ENCODE measurements at regions not wholly inside any gene's neighbourhood (a gene's known extent, or its start where the extent isn't known, plus 50 kb on each side); places are given as distances from the start of the nearest gene placed in this dataset.

DNA sequence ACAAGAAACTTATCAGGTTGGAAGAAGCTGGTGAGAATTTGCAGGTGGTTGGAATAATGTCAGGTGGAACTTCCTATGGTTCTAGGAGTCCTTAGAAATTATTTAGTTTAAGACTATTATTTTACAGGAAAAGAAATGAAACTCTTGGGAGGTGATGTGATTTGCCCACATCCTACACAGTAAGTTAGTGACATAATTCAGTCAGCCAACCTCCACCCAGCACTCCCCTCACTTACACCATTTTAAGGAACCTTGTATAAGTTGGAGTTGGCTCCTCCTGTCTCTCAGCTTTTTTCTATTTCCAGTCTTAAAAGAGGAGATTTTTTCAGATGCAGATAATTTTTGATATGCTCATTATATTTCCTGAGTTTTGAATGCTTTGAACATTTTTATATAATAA, 86.4 kb downstream of the SKA1 start:
- DNase-seq: no peak
- TF ChIP-seq GATA1 (IDR thresholded peaks at IDR 0.05; ENCODE audit: low read depth, low read length) (no peak), POLR2A (IDR thresholded peaks at IDR 0.05; ENCODE audit: low read length) (no peak)

DNA sequence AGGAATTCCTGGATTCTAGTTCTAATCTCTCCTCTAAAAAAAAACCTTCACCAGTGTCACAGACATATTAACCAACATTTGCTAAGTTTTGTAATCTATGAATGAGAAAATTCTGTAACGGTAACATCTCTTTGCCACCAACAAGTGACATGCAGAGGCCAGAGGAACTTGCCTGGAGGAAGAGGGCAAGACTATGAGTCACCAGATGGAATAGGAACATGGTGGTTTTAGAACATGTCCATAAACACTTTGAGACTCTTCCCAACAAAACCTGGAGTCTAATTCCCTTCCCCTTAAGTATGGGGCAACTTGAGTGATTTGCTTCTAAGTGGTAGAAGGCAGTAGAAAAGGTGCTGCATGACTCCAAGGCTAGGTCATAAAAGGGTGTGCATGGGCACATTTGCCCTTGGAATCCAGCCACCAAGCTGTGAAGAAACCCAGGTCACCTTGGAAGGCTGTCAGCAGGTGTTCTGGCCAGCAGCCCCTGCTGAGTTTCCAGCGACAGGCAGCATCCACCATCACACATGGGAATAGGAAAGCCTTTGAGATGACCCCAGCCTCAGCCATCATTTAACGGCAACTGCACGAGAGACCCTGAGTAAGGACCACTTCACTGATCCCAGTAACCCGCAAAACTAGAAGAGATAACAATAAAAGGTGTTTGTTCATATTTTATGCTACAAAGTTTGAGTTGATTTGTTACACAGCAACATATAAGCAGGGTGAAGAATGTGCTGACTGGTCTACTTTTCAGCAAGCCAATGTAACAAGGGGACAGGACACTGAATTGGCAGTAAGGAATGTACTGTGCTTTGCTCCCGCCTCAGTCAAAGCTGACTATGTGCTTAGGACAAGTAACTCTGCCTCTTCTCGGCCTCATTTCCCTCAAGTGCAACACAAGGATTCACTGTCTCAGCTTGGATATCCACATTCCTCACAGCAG, 90.6 kb downstream of the SKA1 start:
- no peak for TF ChIP-seq GATA1 (IDR thresholded peaks at IDR 0.05; ENCODE audit: low read depth, low read length)
- no peak for TF ChIP-seq POLR2A (IDR thresholded peaks at IDR 0.05; ENCODE audit: low read length)
- no peak for DNase-seq

DNA sequence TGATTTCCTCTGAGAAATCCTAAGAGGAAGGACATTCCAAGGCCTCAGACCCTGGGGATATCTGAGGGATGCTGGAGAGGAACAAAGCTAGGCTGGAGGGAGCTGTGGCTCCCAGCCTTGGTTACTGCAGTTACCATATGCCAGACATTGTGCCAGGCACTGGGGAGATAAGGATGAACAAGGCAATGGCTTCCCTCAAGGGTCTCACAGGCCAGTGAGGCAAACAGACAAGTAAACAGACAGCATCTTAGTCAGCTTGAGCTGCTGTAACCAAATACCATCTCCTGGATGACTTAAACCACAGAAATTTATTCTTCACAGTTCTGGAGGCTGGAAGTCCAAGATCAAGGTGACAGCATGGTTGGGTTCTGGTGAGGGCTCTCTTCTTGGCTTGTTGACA, 91.8 kb downstream of the SKA1 start:
- DNase-seq: no peak
- TF ChIP-seq GATA1 (IDR thresholded peaks at IDR 0.05; ENCODE audit: low read depth, low read length) (no peak), POLR2A (IDR thresholded peaks at IDR 0.05; ENCODE audit: low read length) (no peak)

DNA sequence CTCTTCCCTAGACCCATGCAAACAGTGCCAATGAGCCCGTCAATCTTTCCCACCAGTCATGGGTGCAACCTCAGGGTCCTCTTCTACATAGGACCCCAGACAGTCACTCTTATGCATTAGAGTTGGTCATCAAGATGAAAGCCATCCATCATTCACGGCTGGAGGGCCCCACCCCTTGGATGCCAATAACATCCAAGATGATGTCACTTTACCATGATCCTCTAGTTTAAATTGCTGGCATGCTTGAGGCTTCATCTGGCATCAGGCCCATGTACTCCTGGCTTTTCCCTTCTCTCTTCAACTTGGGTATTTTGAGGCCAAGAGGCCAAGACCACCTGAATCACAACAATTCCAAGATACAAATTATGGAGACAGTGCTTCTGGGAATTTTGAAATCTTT, 91.1 kb upstream of the MAPK4 start:
- DNase-seq: no peak
- TF ChIP-seq POLR2A (IDR thresholded peaks at IDR 0.05; ENCODE audit: low read length) (no peak), GATA1 (IDR thresholded peaks at IDR 0.05; ENCODE audit: low read depth, low read length) (no peak)

DNA sequence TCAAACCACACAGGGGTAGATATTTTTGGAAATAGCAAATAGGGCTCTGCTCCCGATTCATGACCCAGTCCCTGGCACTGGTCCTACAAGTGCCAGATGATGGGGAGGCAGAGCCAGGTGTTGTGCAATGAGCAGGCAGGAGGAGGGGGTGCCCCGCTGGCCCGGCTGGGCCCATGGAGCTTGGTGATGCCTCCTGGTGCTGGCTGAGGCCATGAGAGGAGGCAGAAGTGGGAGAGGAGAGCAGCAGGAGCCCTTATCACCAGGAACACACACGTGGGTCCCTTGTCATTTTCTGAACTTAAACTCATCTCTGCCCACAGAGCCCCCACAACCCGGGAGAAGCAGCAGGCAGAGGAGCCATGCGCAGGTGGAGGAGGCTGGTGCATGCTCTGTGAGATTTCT, 90.5 kb upstream of the MAPK4 start:
- no peak for DNase-seq
- TF ChIP-seq POLR2A (IDR thresholded peaks at IDR 0.05; ENCODE audit: low read length) (no peak), GATA1 (IDR thresholded peaks at IDR 0.05; ENCODE audit: low read depth, low read length) (no peak)

DNA sequence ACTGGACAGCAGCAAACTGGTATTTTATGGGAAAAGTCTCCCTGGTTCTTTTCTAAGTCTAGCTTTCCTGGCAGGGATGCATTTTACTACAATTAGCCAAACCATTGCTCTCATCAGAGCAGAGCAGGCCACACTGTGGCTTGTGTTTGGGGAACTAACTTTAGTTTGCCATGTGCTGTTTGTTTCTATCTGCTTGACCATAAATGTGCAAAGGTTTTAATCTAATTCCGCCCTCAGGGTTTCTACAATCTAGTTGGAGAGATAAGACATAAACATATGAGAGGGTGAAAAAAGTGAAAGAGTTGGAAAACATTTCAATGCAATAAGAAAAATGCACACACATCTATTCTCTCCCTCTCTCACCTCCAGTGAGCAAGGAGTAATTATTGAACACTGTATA, 86.9 kb upstream of the MAPK4 start:
- peak in 1 of 2 experiments; percentile 29 for DNase-seq
- TF ChIP-seq GATA1 (IDR thresholded peaks at IDR 0.05; ENCODE audit: low read depth, low read length) (no peak), POLR2A (IDR thresholded peaks at IDR 0.05; ENCODE audit: low read length) (no peak)

DNA sequence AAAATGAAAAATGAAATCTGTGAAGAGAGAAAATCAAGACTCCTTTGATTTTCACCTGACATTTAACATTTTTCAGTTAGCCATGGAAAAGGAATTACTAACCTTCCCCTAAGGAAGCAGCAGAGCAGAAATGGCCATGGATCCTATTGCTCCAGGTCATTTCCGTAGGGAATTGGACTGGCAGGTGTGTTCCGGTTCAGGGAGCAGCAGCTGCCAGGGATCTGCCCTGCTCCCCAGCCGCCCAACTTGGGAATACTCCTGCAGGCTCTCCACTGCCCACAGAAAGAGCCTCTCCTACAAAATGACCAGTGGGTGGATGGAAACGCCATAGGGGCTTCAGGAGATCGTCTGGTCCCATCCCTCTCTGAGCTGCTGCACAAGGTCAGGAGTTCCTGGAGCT, 86.0 kb upstream of the MAPK4 start:
- TF ChIP-seq GATA1 (IDR thresholded peaks at IDR 0.05; ENCODE audit: low read depth, low read length) (no peak), POLR2A (IDR thresholded peaks at IDR 0.05; ENCODE audit: low read length) (no peak)
- no peak for DNase-seq

DNA sequence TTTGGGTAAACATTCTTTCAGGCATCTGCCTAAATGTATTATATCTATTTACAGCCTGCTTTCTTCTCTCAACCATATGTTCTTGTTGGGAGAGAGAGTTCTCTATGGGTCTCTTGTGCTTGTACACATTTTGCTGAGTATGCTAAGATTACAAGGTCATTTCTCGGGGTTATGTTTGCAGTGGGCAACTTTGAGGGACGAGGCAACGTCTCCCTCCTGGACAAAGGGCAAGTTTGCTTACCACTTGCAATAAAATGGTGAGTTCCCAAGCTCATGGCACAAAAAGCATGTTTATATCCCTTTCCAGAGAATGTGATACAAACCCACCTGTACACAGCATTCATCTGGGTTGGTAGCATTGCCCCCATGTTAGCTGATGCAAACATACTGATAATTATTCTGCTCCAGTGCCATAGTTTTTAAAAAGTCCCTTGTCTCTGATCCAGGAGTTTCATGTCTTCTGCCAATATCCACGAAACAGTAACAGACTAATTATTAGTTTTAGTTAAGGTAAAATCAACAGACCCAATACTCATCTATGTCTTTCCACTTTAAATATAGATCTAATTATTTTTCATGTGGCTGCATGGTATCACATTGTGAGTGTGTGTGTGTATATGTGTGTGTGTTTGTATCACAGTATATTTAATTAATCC, 84.2 kb upstream of the MAPK4 start:
- TF ChIP-seq GATA1 (IDR thresholded peaks at IDR 0.05; ENCODE audit: low read depth, low read length) (no peak), POLR2A (IDR thresholded peaks at IDR 0.05; ENCODE audit: low read length) (no peak)
- DNase-seq: no peak

DNA sequence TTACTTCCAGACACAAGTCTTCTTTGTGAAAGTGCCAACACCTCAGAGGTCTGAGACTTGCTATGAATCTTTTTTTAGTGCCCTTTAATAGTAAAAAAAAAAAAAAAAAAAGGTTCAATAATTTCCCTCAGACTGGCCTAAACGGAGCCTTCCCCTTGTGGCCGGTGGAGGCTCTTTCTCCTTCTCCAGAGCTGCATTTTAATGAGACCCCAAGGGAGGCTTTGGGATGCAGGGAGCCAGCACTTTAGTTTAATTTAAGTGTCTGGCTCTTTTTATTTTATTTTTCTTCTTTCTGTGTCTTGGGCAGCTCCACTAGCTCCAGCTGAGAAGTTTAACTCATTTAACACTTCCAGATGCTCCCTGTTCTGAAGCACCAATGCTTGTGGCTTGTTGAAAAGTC, 67.8 kb upstream of the MAPK4 start:
- TF ChIP-seq GATA1 (IDR thresholded peaks at IDR 0.05; ENCODE audit: low read depth, low read length): no peak
- no peak for TF ChIP-seq POLR2A (IDR thresholded peaks at IDR 0.05; ENCODE audit: low read length)
- no peak for DNase-seq

DNA sequence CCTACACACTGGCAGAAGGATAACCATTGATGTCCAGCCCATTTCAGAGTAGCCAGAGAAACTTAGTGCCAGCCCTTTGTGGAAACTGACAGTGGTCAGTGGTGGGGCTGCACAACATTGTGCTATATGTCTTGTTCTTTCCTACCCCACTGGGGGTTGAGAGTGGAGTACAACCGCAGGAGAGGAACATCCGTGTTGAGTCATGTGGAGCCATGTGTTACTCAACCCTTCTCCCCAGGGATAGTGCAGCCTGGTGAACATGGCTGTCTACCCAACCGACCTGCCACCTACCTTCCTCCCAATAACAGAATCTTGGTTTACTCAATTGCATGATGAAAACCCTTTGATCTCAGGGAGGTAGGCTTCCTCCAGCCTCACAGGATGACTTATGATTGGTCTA, 65.3 kb upstream of the MAPK4 start:
- no peak for DNase-seq
- TF ChIP-seq GATA1 (IDR thresholded peaks at IDR 0.05; ENCODE audit: low read depth, low read length): no peak
- TF ChIP-seq POLR2A (IDR thresholded peaks at IDR 0.05; ENCODE audit: low read length): no peak

DNA sequence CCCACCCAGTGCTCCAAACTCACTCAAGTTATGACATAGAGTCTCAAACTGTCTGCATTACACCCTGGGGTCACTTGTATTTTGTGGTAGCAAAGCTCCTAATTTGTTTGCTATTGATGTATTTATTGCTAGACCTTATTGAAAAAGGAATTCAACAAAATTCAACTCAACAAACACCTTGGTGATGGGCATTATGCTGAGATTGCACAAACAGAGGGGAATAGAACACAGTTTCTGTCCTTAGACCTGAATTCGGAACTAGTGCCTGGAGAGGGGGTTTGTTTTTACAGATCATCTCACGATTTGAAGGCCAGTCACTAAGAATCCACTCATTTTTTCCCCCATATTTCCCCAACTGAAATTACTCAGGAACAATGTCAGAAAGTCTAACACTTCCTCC, 53.5 kb upstream of the MAPK4 start:
- TF ChIP-seq POLR2A (IDR thresholded peaks at IDR 0.05; ENCODE audit: low read length) (no peak), GATA1 (IDR thresholded peaks at IDR 0.05; ENCODE audit: low read depth, low read length) (no peak)
- no peak for DNase-seq

DNA sequence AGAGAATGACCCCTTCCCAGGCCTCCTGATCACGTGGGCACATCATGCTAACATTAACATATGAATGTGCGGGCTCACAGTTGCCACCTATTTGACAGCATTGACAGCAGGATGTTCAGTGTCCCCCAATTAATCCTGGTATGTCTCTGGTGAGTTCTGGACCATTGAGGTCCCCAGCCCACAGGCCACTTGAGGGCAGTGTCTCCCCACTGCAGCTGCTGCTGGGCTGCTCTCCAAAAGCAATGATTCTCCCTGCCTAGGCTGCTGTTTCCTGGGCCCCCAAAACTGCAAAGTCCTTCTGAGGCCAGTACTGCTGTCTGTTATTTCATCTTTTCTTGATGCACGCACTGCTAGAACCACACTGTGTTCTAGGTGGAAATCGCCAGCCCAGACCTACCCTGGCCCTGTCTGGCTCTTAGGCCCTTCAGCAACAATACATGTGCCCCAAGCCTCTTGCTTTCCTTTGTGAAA, 52.7 kb upstream of the MAPK4 start:
- no peak for TF ChIP-seq POLR2A (IDR thresholded peaks at IDR 0.05; ENCODE audit: low read length)
- TF ChIP-seq GATA1 (IDR thresholded peaks at IDR 0.05; ENCODE audit: low read depth, low read length): no peak
- DNase-seq: peak; percentile 24 to 42

DNA sequence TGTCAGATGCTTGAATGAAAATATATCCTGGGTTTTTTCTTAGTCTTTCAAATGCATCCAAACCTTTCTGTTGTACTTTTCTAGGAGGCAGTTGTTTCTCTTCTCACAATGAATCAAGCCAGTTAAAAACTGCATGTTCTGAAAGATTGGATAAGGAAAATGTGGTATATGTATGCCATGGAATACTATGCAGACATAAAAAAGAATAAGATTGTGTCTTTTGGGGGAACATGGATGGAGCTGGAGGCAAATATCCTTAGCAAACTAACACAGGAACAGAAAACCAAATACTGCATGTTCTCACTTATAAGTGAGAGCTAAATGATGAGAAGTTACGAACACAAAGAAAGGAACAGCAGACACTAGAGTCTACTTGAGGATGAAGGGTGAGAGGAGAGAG, 51.7 kb upstream of the MAPK4 start:
- DNase-seq: no peak
- TF ChIP-seq POLR2A (IDR thresholded peaks at IDR 0.05; ENCODE audit: low read length) (no peak), GATA1 (IDR thresholded peaks at IDR 0.05; ENCODE audit: low read depth, low read length) (no peak)

DNA sequence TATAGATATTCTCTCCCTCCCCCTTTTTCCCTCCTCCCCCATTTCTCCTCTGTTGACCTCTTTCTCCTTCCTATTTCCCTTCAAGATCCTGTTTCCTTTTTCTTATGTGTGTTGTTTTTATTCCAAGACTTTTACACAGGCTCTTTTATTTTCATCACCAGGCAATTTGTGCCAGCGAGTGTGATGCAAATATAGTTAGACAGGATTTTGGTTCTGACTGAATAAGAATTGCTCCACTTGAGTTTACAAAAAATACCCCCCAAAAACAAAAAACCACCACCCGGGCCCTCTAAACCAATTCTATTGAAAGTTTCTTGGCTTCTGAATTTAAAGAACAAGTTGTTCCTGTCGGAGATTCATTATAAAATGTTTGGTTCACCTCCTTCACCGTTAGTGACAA, 50.9 kb upstream of the MAPK4 start:
- no peak for DNase-seq
- TF ChIP-seq GATA1 (IDR thresholded peaks at IDR 0.05; ENCODE audit: low read depth, low read length): no peak
- no peak for TF ChIP-seq POLR2A (IDR thresholded peaks at IDR 0.05; ENCODE audit: low read length)
